ENCODE measurements at regions not wholly inside any gene's neighbourhood (a gene's known extent, or its start where the extent isn't known, plus 50 kb on each side); places are given as distances from the start of the nearest gene placed in this dataset.

DNA sequence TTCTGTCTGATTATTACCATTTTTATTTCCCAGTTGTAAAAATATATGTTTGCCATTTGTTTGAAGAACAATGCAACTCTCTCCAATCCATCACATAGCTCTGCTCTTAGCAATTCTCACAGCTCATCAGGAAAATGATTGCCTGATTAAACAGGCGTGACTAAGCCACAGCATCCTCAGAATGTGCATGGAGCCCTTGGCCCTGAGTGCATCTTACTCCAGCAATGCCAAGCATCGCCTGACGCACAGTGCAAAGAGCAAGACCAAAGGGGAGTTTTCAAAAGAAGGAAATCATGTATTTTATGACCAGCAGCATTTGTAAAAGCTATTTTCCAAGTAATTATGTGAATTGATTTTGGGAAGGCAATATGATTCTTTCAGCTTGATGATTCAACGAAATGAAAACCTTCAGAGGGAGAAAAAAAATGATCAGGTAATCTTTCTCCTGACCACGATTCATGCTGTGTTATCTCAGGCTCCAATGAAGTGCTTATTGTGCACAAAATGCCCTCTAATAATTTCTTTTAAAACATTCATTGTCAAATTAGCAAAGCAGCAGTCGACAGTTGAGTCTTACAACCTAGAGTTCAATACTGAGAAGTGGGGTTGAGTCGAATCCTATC lies 138.0 kb upstream of the FAM9B start:
- TF ChIP-seq EZH2phosphoT487 (IDR thresholded peaks at IDR 0.05; ENCODE audit: insufficient read depth, low read depth) (no peak), EZH2 (IDR thresholded peaks at IDR 0.05; ENCODE audit: insufficient read depth, poor library complexity, severe bottlenecking) (no peak)

All from GM23248 (cell line).